ENCODE measurements at regions not wholly inside any gene's neighbourhood (a gene's known extent, or its start where the extent isn't known, plus 50 kb on each side); places are given as distances from the start of the nearest gene placed in this dataset.

DNA sequence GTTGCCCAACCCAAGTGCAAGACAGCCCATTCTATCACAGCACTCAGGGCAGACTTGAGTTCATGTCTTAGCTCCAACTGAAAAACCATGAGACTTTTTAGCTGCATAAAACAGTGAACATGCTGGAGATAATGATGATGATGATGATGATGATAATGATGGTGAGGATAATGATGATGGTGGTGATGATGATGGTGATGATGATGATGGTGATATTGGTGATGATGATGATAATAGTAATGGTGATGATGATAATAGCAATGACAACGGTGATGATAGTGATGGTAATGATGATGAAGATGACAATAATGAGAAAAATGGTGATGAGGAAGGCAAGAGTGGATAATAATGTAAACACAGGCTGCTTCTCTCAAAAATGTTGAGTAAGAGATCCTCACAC is 576.2 kb downstream of the BCL11B start:
- TF ChIP-seq, protein P1, sequence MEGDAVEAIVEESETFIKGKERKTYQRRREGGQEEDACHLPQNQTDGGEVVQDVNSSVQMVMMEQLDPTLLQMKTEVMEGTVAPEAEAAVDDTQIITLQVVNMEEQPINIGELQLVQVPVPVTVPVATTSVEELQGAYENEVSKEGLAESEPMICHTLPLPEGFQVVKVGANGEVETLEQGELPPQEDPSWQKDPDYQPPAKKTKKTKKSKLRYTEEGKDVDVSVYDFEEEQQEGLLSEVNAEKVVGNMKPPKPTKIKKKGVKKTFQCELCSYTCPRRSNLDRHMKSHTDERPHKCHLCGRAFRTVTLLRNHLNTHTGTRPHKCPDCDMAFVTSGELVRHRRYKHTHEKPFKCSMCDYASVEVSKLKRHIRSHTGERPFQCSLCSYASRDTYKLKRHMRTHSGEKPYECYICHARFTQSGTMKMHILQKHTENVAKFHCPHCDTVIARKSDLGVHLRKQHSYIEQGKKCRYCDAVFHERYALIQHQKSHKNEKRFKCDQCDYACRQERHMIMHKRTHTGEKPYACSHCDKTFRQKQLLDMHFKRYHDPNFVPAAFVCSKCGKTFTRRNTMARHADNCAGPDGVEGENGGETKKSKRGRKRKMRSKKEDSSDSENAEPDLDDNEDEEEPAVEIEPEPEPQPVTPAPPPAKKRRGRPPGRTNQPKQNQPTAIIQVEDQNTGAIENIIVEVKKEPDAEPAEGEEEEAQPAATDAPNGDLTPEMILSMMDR (IDR thresholded peaks at IDR 0.05), result no peak
- TF ChIP-seq ZFX (IDR thresholded peaks at IDR 0.05; ENCODE audit: borderline replicate concordance), result no peak
